Ovary (tissue), 7 donors: ENCODE measurements at regions not wholly inside any gene's neighbourhood (a gene's known extent, or its start where the extent isn't known, plus 50 kb on each side); places are given as distances from the start of the nearest gene placed in this dataset.

Experiments used
- DNase-seq, 5 donors: peaks; one replicate each; pipeline ENCODE4 v3.0.0-alpha.2; 2019 to 2020
- H3K27ac ChIP-seq, 2 donors: fragments of 200-600 bp; one replicate each; pipeline versions ENCODE4 v1.5.1 to v1.8.0; 2019 to 2022
- H3K27me3 ChIP-seq: fragments of 200-600 bp; one replicate; pipeline ENCODE4 v1.8.0; 2022
- H3K36me3 ChIP-seq: fragments of 200-600 bp; sonication (generic); one replicate; pipeline ENCODE4 v1.5.1; 2019
- H3K4me1 ChIP-seq: one replicate; pipeline ENCODE4 v1.8.1; 2013; ENCODE audit warnings: mild to moderate bottlenecking, moderate library complexity; ENCODE audit not compliant: insufficient read depth
- H3K4me3 ChIP-seq: fragments of 200-600 bp; sonication (generic); one replicate; pipeline ENCODE4 v1.5.1; 2017
- H3K9me3 ChIP-seq, 2 donors: fragments of 200-600 bp in 1 of 2; sonication (generic) in 1 of 2; one replicate each; pipeline versions ENCODE4 v1.5.1 to v1.8.1; 2013 to 2019; ENCODE audit warnings: mild to moderate bottlenecking in 1 of 2, moderate library complexity in 1 of 2
- CTCF ChIP-seq, 3 donors: fragments of 450-650 bp in 2 of 3; fragments of 200-600 bp in 1 of 3; IDR thresholded peaks; one replicate each; pipeline versions ENCODE4 v1.5.1 to v1.8.0; 2016 to 2022; ENCODE audit warnings: antibody characterized with exemption in 3 of 3, mild to moderate bottlenecking in 1 of 3
- EP300 ChIP-seq: sonication (generic); formaldehyde crosslinking; IDR thresholded peaks from one replicate; pipeline ENCODE4 v1.6.1; 2017; ENCODE audit warnings: antibody characterized with exemption
- POLR2A ChIP-seq: fragments of 450-650 bp; IDR thresholded peaks from one replicate; pipeline ENCODE4 v1.6.1; 2017; ENCODE audit warnings: antibody characterized with exemption, mild to moderate bottlenecking, moderate library complexity
- WGBS, 3 donors: extraction: QIAGEN DNeasy Blood & Tissue Kit in 1 of 3; methylation state at CpG; one replicate each; pipeline versions ENCODE4 v1.1.5 to v1.1.7; 2013 to 2017; 5-methylcytosine and 5-hydroxymethylcytosine counted together
- intact Hi-C, 4 donors: fragments of 100-400 bp; cut with DNase I; formaldehyde crosslinking; loops; one replicate each; pipeline versions ENCODE4 v1.11.0 to v1.15.1; 2022 to 2023
- donor health status: DM: no; HTN: no; CAD: no; lungs with moderate emphysema.
- donor health status: DM: no; HTN: no; CAD: no.
- donor health status: Bipolar disorder and iron deficiency.
- donor health status: DM: no; HTN: no; CAD: no.
- donor health status: DM: yes; HTN: yes; CAD: no.

- intact Hi-C loops: no loop called here
- no peak for DNase-seq
- 84% methylated on average over 2 of the region's 2 CpGs for WGBS, 3 donors
- TF ChIP-seq CTCF (IDR thresholded peaks at IDR 0.05): no peak
- TF ChIP-seq POLR2A: no peak
- TF ChIP-seq EP300: no peak
- H3K36me3 ChIP-seq: no peaks in the 10 kb centered on the region
- H3K4me3 ChIP-seq: no peak overlapping the region
- no peaks in the 10 kb centered on the region for H3K4me1 ChIP-seq
- no peaks in the 10 kb centered on the region for H3K9me3 ChIP-seq
- no peak overlapping the region for H3K27ac ChIP-seq
- H3K27me3 ChIP-seq: no peaks in the 10 kb centered on the region
These were observed 221.6 kb downstream of the GPD2 start for GRCh38 chr2:156657809-156658208.

- Histone ChIP-seq H3K9me3 (no peaks in the 10 kb centered on the region), H3K4me3 (no peak overlapping the region), H3K27me3 (no peaks in the 10 kb centered on the region), H3K27ac (no peak overlapping the region), H3K4me1 (no peaks in the 10 kb centered on the region), H3K36me3 (no peaks in the 10 kb centered on the region)
- intact Hi-C loops: no loop called here
- 98 to 99% (median 98%) methylated on average over 3 of the region's 3 CpGs for WGBS, 3 donors
- TF ChIP-seq CTCF (IDR thresholded peaks at IDR 0.05) (no peak), POLR2A (no peak), EP300 (no peak)
- no peak for DNase-seq
These were observed 223.5 kb downstream of the GPD2 start for GRCh38 chr2:156659694-156660093.

- Histone ChIP-seq H3K4me1 (no peaks in the 10 kb centered on the region), H3K27me3 (no peaks in the 10 kb centered on the region), H3K9me3 (no peaks in the 10 kb centered on the region), H3K4me3 (no peak overlapping the region), H3K36me3 (no peaks in the 10 kb centered on the region), H3K27ac (no peak overlapping the region)
- WGBS, 3 donors: 69 to 86% (median 79%) methylated on average over 1 of the region's 1 CpG
- DNase-seq: no peak
- TF ChIP-seq CTCF (IDR thresholded peaks at IDR 0.05) (no peak), EP300 (no peak), POLR2A (no peak)
- intact Hi-C loops: no loop called here
These were observed 227.7 kb downstream of the GPD2 start for GRCh38 chr2:156663757-156664409.

GRCh38 chr2:156666130-156666785 lies 230.1 kb downstream of the GPD2 start:
- DNase-seq: no peak
- H3K27me3 ChIP-seq: no peaks in the 10 kb centered on the region
- no peak overlapping the region for H3K4me3 ChIP-seq
- intact Hi-C loops: no loop called here
- TF ChIP-seq EP300 (no peak), CTCF (IDR thresholded peaks at IDR 0.05) (no peak), POLR2A (no peak)
- no peak overlapping the region for H3K27ac ChIP-seq
- no peaks in the 10 kb centered on the region for H3K9me3 ChIP-seq
- 90 to 94% (median 94%) methylated on average over 4 of the region's 4 CpGs for WGBS, 3 donors
- H3K36me3 ChIP-seq: no peaks in the 10 kb centered on the region
- no peaks in the 10 kb centered on the region for H3K4me1 ChIP-seq
